Astrocyte (in vitro differentiated cells and primary cell): ENCODE measurements at regions not wholly inside any gene's neighbourhood (a gene's known extent, or its start where the extent isn't known, plus 50 kb on each side); places are given as distances from the start of the nearest gene placed in this dataset.

Experiments used
- EZH2 ChIP-seq: IDR thresholded peaks from 2 replicates; pipeline ENCODE4 v1.6.1; 2012; ENCODE audit warnings: mild to moderate bottlenecking, low read length, inconsistent platforms; ENCODE audit not compliant: insufficient read depth
- TF ChIP-seq, protein P1 (sequence below): IDR thresholded peaks from 2 replicates; pipeline ENCODE4 v1.5.1; 2011; ENCODE audit warnings: low read depth, mild to moderate bottlenecking, inconsistent platforms, low read length, moderate library complexity; ENCODE audit not compliant: insufficient read depth

DNA sequence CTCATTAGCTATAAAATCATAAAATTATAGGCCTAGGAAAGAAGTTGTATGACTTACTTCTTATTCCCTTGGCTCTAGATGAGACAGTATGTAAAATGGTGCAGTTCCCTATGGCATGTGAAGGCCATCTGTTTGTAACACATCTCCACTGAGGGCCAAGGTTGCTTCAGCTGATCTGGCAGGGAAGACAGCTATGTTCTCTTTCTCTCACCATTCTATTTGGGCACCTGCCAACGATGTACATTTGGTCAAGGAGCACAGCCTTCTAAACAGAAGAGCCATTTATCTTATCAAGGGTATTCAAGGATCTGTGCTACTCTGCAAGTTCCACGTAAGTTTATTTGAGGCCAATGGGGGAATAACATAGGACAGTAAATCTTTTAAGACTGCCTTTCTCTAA, 129.8 kb upstream of the TOM1L1 start:
- TF ChIP-seq, protein P1, sequence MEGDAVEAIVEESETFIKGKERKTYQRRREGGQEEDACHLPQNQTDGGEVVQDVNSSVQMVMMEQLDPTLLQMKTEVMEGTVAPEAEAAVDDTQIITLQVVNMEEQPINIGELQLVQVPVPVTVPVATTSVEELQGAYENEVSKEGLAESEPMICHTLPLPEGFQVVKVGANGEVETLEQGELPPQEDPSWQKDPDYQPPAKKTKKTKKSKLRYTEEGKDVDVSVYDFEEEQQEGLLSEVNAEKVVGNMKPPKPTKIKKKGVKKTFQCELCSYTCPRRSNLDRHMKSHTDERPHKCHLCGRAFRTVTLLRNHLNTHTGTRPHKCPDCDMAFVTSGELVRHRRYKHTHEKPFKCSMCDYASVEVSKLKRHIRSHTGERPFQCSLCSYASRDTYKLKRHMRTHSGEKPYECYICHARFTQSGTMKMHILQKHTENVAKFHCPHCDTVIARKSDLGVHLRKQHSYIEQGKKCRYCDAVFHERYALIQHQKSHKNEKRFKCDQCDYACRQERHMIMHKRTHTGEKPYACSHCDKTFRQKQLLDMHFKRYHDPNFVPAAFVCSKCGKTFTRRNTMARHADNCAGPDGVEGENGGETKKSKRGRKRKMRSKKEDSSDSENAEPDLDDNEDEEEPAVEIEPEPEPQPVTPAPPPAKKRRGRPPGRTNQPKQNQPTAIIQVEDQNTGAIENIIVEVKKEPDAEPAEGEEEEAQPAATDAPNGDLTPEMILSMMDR, result no peak
- no peak for TF ChIP-seq EZH2
